ENCODE measurements at regions not wholly inside any gene's neighbourhood (a gene's known extent, or its start where the extent isn't known, plus 50 kb on each side); places are given as distances from the start of the nearest gene placed in this dataset.
"Not testable (repeated sequence)": the region's sequence is repeated elsewhere in the genome, so short reads cannot be mapped to it uniquely, and the experiment has no call there.

- Histone ChIP-seq H3K4me1 (no peaks in the 10 kb centered on the region), H3K4me3 (no peak overlapping the region), H3K27ac (no peak overlapping the region), H3K27me3 (no peaks in the 10 kb centered on the region), H3K9me3 (no peaks in the 10 kb centered on the region), H3K36me3 (no peaks in the 10 kb centered on the region)
- DNase-seq (ENCODE audit: extremely low spot score in 2 of 2): peak; percentile 54 to 58
- intact Hi-C loops (cut with DNase I): no loop called here
- TF ChIP-seq, protein P1, sequence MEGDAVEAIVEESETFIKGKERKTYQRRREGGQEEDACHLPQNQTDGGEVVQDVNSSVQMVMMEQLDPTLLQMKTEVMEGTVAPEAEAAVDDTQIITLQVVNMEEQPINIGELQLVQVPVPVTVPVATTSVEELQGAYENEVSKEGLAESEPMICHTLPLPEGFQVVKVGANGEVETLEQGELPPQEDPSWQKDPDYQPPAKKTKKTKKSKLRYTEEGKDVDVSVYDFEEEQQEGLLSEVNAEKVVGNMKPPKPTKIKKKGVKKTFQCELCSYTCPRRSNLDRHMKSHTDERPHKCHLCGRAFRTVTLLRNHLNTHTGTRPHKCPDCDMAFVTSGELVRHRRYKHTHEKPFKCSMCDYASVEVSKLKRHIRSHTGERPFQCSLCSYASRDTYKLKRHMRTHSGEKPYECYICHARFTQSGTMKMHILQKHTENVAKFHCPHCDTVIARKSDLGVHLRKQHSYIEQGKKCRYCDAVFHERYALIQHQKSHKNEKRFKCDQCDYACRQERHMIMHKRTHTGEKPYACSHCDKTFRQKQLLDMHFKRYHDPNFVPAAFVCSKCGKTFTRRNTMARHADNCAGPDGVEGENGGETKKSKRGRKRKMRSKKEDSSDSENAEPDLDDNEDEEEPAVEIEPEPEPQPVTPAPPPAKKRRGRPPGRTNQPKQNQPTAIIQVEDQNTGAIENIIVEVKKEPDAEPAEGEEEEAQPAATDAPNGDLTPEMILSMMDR (IDR thresholded peaks at IDR 0.05): no peak
- TF ChIP-seq POLR2AphosphoS5 (IDR thresholded peaks at IDR 0.05; ENCODE audit: insufficient read depth in 1 of 2, low read depth in 1 of 2) (no peak), POLR2A (IDR thresholded peaks at IDR 0.05) (no peak)
Measured at GRCh38 chr22:22755778-22756100, 111.3 kb downstream of the GGTLC2 start.

DNA sequence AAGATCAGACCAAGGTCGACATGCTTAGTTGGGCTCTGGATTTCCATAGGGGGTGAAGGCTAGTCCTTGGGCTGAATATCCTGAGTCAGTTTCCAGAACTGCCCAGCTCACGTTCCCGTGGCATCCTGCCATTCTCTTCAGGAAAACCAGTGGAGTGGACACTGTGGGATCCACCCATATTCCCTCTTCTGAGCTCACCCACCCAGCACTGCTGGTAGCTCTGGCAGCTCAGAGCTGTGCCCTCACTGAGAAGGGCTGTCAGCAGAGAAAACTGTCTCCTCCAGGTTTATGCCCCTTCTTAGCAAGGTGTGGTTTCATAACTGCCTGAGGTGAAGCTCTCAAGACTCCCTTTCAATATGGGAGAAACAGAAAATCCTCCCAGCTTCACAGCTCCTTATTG is 111.7 kb downstream of the GGTLC2 start:
- Histone ChIP-seq H3K36me3 (no peaks in the 10 kb centered on the region), H3K27me3 (no peaks in the 10 kb centered on the region), H3K4me3 (no peak overlapping the region), H3K9me3 (no peaks in the 10 kb centered on the region), H3K4me1 (no peaks in the 10 kb centered on the region), H3K27ac (no peak overlapping the region)
- TF ChIP-seq, protein P1 (IDR thresholded peaks at IDR 0.05): no peak
- TF ChIP-seq POLR2AphosphoS5 (IDR thresholded peaks at IDR 0.05; ENCODE audit: insufficient read depth in 1 of 2, low read depth in 1 of 2) (no peak), POLR2A (IDR thresholded peaks at IDR 0.05) (no peak)
- intact Hi-C loops (cut with DNase I): no loop called here
- peak in 1 of 2 donors; percentile 72 for DNase-seq (ENCODE audit: extremely low spot score in 2 of 2)

DNA sequence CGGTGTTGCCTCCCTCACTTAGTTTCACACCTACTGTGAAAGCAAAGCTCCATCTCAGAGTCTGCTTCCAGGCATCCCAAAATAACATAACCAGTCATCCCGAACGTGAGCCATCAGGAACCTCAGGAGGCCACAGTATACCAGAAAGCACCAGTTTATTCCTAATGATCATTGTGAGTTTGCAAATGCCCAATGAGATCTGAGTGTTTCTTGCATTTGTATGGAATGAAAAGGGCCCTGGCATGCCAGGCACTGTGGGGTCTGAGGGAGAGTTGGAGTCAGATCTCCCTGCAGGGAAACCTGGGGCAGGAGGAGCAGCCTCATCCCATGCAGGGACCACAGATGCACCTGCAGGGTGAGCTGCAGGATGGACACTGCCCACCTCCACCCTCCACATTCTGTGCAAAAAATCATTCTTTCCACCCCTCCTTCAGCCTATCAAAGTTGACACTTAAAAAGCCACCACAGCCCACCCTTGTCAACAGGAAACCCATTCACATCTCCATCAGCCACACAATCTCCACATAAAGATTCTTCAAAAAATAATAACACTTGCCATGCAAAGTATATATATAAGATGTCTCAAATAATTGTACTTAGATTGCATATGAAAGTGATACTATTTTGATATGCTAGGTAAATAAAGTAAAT is 112.3 kb downstream of the GGTLC2 start:
- H3K27me3 ChIP-seq; H3K4me1 ChIP-seq; H3K36me3 ChIP-seq; intact Hi-C loops (cut with DNase I); H3K9me3 ChIP-seq; H3K4me3 ChIP-seq; H3K27ac ChIP-seq: not testable (repeated sequence)
- peak; percentile 34 to 74 for DNase-seq (ENCODE audit: extremely low spot score in 2 of 2)

GRCh38 chr22:22758101-22758807 is 113.8 kb downstream of the GGTLC2 start:
- DNase-seq (ENCODE audit: extremely low spot score in 2 of 2): peak; percentile 20 to 67
- H3K4me3 ChIP-seq; H3K36me3 ChIP-seq; H3K27me3 ChIP-seq; H3K27ac ChIP-seq; H3K4me1 ChIP-seq; intact Hi-C loops (cut with DNase I); H3K9me3 ChIP-seq: not testable (repeated sequence)

GRCh38 chr22:22759371-22759770 is 115.0 kb downstream of the GGTLC2 start:
- H3K9me3 ChIP-seq: no peaks in the 10 kb centered on the region
- TF ChIP-seq POLR2A (IDR thresholded peaks at IDR 0.05) (no peak), POLR2AphosphoS5 (IDR thresholded peaks at IDR 0.05; ENCODE audit: insufficient read depth in 1 of 2, low read depth in 1 of 2) (no peak)
- TF ChIP-seq, protein P1 (IDR thresholded peaks at IDR 0.05): no peak
- H3K36me3 ChIP-seq: no peaks in the 10 kb centered on the region
- intact Hi-C loops (cut with DNase I): no loop called here
- H3K27me3 ChIP-seq: no peaks in the 10 kb centered on the region
- no peak overlapping the region for H3K4me3 ChIP-seq
- no peak for DNase-seq (ENCODE audit: extremely low spot score in 2 of 2)
- no peak overlapping the region for H3K27ac ChIP-seq
- H3K4me1 ChIP-seq: no peaks in the 10 kb centered on the region

DNA sequence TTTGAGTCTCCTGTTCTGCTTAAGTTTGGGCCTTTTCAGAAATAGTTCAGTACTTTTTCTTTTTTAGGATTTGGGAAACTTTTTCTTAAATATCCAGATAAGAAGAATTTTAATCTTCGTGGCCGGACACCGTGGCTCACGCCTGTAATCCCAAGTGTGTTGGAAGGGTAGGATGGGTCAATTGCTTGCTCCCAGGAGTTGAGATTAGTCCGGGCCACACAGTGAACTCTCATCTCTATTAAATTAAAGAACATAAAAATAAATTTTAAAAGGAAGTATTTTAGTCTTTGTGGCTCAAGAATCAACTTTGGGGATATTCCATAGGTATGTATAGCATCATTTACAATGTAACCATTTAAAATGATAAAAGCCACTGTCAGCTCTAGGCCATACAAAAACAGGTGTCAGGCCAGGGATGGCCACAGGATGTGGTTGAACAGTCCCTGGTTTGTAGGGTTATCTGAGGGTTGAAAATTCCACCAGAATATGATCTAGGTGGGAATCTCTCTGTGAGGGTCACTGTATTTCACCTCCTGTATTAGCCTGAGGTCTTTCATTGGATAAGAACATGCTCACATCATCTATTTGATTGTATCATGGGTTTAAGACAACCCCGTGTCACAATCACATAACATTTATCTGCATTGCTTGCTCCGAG is 115.6 kb downstream of the GGTLC2 start:
- Histone ChIP-seq H3K9me3 (no peaks in the 10 kb centered on the region), H3K36me3 (no peaks in the 10 kb centered on the region), H3K4me1 (no peaks in the 10 kb centered on the region), H3K27me3 (no peaks in the 10 kb centered on the region), H3K27ac (no peak overlapping the region), H3K4me3 (no peak overlapping the region)
- intact Hi-C loops (cut with DNase I): no loop called here
- TF ChIP-seq POLR2AphosphoS5 (IDR thresholded peaks at IDR 0.05; ENCODE audit: insufficient read depth in 1 of 2, low read depth in 1 of 2): no peak
- no peak for TF ChIP-seq POLR2A (IDR thresholded peaks at IDR 0.05)
- TF ChIP-seq, protein P1 (IDR thresholded peaks at IDR 0.05): no peak
- DNase-seq (ENCODE audit: extremely low spot score in 2 of 2): peak in 1 of 2 donors; percentile 44
